HG03175 (cell line): ENCODE measurements at regions not wholly inside any gene's neighbourhood (a gene's known extent, or its start where the extent isn't known, plus 50 kb on each side); places are given as distances from the start of the nearest gene placed in this dataset.

Source experiments
- ATAC-seq: cut with Tn5 transposase; IDR thresholded peaks from one replicate; pipeline ENCODE4 v1.9.1; 2021; ENCODE audit warnings: mild to moderate bottlenecking, moderate library complexity; ENCODE audit not compliant: unreplicated experiment

- ATAC-seq = no peak
These were observed 105.8 kb upstream of the GAP43 start for GRCh38 chr3:115517457-115518050.

GRCh38 chr3:115518100-115518852 lies 105.0 kb upstream of the GAP43 start:
- ATAC-seq = no peak

- no peak for ATAC-seq
These were observed 103.1 kb upstream of the GAP43 start for GRCh38 chr3:115520241-115520640.

DNA sequence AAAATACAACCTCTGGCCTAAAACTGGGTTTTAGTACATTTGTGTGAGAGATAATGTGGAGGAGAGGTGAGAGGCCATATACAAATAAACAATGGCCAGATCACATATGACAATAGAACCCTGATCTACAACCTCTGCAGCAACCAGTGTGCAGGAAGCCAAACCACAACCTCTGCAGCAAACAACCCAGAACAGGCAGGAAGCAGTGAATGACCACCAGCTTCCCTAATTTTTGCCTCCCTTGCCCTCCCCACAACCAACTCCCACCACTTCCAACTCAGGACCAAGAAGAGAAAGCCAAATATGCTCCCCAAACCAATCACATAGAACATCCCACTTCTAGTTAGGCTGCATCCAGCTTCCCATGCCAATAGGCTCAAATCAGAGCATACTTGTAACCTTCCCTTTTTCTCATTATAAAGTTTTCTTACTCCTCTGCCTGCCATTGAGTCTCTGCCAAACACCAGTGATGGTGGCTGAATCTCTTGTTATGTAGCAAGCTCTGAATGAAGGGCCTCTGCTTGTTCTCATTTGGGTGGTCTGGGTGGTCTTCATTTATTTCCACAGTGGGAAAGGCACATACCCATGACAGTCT lies 102.6 kb upstream of the GAP43 start:
- no peak for ATAC-seq

DNA sequence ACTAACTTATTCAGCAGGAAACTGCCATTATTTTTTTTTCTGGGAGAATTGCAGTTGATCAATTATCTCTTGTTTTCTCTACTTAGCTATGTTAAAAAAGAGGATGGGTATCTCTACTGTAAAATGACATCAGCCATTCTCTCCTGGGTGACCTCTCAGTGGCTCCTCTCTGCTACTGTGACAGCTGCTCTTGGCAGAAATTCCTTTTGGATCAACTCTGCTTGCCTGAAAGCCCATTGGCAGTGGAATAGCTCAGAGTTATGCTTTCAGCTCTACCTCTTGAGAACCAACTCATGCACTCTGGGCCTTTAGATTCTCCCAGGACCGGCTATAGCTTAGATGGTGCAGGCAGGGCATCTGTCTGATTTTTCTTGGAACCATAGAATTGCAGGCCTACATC lies 99.9 kb upstream of the GAP43 start:
- no peak for ATAC-seq

DNA sequence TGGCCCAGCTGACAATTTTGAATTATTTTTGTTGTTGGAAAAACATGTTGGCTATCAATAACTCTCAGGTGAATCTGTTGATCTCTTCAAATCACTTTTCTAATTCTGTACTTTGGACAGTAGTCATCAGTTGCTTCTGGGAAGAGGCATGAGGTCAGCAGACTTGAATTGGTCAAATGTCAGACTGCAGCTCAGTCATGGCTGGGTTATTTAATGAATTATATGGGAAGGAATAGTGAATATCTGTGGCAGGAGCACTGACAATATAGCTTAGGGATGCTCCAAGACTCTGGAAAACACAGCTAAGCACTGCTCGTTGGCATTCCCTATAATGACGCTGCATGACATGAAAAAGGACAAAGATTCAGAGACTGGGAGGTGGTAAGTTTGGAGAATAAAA lies 98.8 kb upstream of the GAP43 start:
- no peak for ATAC-seq

DNA sequence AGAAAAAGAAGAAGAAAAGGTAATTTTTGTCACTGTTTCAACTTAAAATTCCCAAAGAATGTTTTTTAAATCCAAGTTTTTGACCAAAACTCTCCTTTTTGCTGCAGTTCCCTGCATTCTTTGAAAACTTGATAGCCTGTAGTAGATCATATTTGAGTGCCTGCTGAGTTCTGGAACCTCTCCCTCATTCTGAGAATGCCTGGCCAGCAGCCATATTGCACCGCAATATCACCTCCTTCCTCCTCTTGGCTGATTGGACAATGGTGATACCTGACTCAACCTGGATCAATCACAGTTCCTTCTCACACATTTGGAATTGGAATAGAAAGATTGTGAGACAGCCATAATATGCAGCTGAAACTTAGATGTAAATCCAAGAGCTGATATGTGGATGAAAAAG lies 97.6 kb upstream of the GAP43 start:
- no peak for ATAC-seq

GRCh38 chr3:115533218-115533617 lies 90.1 kb upstream of the GAP43 start:
- ATAC-seq = no peak

- ATAC-seq = no peak
These were observed 87.1 kb upstream of the GAP43 start for GRCh38 chr3:115536171-115536570.

DNA sequence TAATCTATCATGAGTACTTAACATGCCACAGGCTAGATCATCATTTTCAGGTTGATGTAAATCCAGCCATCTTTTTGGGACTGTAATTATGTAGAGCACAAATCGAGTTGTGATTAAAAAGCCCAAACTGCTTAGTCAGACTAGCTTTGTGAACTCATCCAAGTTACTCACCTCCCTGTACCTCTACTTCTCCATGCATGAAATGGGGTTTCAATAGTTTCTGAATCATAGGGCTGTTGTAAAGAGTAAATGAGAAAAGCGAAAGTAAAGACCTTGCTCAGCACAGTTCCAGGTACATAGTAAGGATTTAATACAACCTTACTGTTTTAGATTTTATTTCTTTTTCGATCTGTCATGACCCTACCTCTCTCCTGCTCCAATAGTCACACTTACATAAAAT lies 85.6 kb upstream of the GAP43 start:
- ATAC-seq = no peak

GRCh38 chr3:115547207-115547606 lies 76.1 kb upstream of the GAP43 start:
- ATAC-seq = no peak

DNA sequence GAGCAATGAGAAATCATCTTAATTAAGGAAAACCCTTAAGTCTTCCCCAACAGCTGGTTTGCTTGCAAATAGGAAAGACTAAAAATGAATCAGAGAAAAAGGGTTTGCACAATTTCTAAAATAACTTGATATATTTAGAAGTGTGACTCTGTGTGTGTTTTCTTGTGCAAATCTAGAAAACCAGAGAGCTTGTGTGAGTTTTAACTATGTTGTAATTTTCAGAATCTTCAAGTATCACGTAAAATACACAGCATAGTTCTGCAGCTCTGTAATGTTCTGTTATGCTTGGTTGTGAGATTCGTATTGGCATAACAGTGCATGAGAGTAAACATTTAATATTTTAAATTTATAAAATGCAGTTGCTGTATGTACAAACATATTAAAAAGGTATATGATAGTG lies 74.7 kb upstream of the GAP43 start:
- no peak for ATAC-seq

DNA sequence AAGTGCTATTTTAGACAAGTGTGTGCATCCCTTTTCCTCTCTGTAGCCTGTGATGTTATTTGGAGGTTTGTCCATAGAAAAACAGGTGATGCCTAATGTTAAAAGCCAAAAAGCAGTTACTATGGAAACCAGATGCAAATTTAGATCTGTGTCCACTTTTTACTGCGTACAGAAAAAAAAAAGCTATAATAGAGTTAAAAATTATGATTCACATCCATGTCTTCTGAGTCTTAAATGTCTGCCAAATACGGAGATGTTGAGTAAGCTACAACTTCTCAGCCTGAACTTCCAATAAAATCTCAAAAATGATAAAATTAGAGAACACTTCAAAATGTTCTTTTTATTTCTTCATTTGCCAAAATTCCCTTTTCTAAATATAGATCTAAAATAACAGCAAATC lies 74.2 kb upstream of the GAP43 start:
- no peak for ATAC-seq

DNA sequence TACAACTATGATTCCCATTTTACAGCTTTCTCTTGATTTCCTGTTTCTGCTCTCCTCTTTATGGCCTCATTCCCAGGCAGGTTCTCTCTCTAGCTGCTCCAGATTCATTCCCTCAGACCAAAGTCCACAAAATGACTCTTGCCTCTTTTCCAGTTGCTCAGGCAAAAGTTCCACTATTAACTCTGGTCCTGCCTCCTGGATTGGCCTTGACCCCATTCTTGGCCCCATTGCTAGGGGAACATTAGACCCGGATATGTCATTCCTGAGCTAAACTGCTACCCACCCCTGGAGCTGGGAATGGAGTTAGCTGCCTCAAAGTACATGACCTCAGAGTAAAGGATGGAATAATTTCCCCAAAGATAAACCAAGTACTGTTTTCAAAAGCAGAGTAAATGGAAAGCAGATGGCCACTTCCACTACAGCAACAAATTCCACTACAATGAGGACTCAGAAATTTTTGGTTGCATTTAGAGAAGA lies 73.0 kb upstream of the GAP43 start:
- no peak for ATAC-seq

- ATAC-seq = no peak
These were observed 72.3 kb upstream of the GAP43 start for GRCh38 chr3:115551016-115551415.

GRCh38 chr3:115552007-115552406 lies 71.3 kb upstream of the GAP43 start:
- ATAC-seq = no peak

DNA sequence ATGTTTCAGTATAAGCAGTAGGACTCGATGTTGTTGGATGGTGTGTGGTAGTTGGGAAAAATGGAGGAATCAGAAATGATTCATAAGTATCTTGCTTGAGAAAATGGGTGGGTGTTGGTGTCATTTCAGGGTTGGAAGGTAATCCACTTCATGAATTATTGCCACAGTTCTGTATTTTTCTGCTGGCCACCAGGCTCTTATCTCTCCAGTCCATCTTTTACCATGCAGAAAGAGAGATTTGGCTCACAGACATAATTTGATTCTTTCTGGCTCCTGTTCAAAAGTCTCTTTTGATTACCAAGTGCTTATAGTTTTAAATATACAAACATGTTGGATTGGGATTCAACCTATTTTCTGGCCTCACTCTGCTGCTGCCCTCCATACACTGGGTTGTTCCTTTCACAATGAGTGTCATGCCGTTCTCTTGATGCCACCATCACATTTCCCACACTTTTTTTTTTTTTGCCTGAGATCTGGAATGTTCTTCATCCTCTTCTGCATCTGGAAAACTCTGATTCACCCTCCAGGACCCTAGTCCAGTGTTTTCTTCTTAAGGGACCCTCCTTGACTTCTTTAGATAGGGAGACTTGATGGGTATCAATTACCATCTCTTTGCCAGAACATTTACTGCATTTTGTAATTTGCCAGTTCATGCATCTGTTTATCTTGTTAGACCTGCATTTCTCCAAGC lies 69.4 kb upstream of the GAP43 start:
- no peak for ATAC-seq

GRCh38 chr3:115554487-115554807 lies 68.9 kb upstream of the GAP43 start:
- no peak for ATAC-seq

GRCh38 chr3:115562636-115563267 lies 60.6 kb upstream of the GAP43 start:
- no peak for ATAC-seq

DNA sequence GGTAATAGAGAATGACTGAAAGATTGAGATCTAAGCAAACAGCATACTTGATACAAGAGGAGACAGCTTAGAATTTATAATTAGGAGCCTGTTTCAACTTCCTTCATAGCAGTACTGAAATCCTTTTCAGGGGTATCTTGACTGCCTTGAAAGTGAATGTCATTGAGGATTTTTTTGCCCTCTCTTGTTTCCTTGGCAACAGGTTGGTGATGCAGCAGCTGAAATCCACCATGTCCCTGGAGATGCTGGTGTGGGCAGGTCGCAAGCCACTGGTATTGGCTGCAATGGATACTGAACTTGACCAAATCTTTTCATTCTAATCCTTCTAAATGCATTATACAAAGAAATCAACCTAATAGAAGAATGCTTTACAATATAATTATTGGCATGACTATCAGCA lies 59.3 kb upstream of the GAP43 start:
- no peak for ATAC-seq

DNA sequence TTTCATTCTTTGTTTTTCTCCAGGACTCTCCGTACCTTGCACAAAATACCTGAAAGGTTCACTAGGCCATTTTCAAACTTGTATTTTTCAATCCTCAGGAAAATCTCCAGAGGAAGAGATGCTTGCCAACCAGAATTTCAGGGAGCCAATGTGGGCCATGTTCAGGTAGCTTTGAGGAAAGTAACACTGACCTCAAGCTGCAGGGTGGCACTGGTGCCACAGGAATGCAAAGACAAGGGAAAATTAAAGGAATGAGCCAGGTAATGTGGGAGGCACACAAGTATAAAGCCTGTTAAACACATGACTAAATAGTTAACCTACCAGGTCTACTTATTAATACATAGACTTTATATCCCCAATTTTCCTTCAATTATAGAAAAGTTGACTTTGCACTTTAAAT lies 51.9 kb upstream of the GAP43 start:
- no peak for ATAC-seq
